Tibial nerve (tissue), 4 donors: ENCODE measurements at regions not wholly inside any gene's neighbourhood (a gene's known extent, or its start where the extent isn't known, plus 50 kb on each side); places are given as distances from the start of the nearest gene placed in this dataset.

ENCODE experiments used
- DNase-seq, 2 donors: peaks; one replicate each; pipeline ENCODE4 v3.0.0-alpha.2; 2019; ENCODE audit warnings: low spot score in 2 of 2
- H3K27ac ChIP-seq, 4 donors: fragments of 200-600 bp; sonication (generic) in 3 of 4; one replicate each; pipeline ENCODE4 v1.5.1; 2017 to 2019; ENCODE audit warnings: mild to moderate bottlenecking in 1 of 4
- H3K27me3 ChIP-seq, 2 donors: fragments of 200-600 bp; sonication (generic) in 1 of 2; one replicate each; pipeline versions ENCODE4 v1.5.1 to v1.6.0; 2017 to 2019
- H3K36me3 ChIP-seq, 3 donors: fragments of 200-600 bp; sonication (generic); one replicate each; pipeline ENCODE4 v1.5.1; 2018 to 2019
- H3K4me1 ChIP-seq, 4 donors: fragments of 200-600 bp; sonication (generic) in 3 of 4; one replicate each; pipeline ENCODE4 v1.5.1; 2017 to 2019
- H3K4me3 ChIP-seq, 4 donors: fragments of 200-600 bp; sonication (generic) in 3 of 4; one replicate each; pipeline ENCODE4 v1.5.1; 2017 to 2019; ENCODE audit warnings: mild to moderate bottlenecking in 1 of 4, moderate library complexity in 1 of 4
- H3K9me3 ChIP-seq, 4 donors: fragments of 200-600 bp; sonication (generic) in 3 of 4; one replicate each; pipeline ENCODE4 v1.5.1; 2017 to 2019
- CTCF ChIP-seq, 5 experiments: fragments of 200-600 bp in 3 of 5; fragments of 450-650 bp in 2 of 5; sonication (generic) in 3 of 5; IDR thresholded peaks; one replicate each; pipeline ENCODE4 v1.5.1; 2016 to 2019; ENCODE audit warnings: antibody characterized with exemption in 5 of 5, mild to moderate bottlenecking in 3 of 5, moderate library complexity in 2 of 5
- EP300 ChIP-seq, 2 donors: sonication (generic); formaldehyde crosslinking; IDR thresholded peaks; one replicate each; pipeline ENCODE4 v1.6.1; 2017; ENCODE audit warnings: antibody characterized with exemption in 2 of 2, mild to moderate bottlenecking in 1 of 2
- POLR2A ChIP-seq, 2 donors: fragments of 450-650 bp; IDR thresholded peaks; one replicate each; pipeline ENCODE4 v1.6.1; 2017; ENCODE audit warnings: antibody characterized with exemption in 2 of 2, mild to moderate bottlenecking in 2 of 2, moderate library complexity in 2 of 2
- WGBS, 2 donors: methylation state at CpG; one replicate each; pipeline ENCODE4 v1.1.5; 2018; 5-methylcytosine and 5-hydroxymethylcytosine counted together

GRCh38 chr16:65716737-65717700 is 595.2 kb upstream of the CDH11 start:
- no peak overlapping the region for H3K27ac ChIP-seq
- DNase-seq = no peak
- TF ChIP-seq POLR2A (IDR thresholded peaks at IDR 0.05) (no peak), EP300 (IDR thresholded peaks at IDR 0.05) (no peak), CTCF (IDR thresholded peaks at IDR 0.05) (no peak)
- no peaks in the 10 kb centered on the region for H3K36me3 ChIP-seq
- H3K9me3 ChIP-seq = no peaks in the 10 kb centered on the region
- 58% methylated on average over 8 of the region's 8 CpGs for WGBS, 2 donors
- H3K27me3 ChIP-seq = no peaks in the 10 kb centered on the region
- no peaks in the 10 kb centered on the region for H3K4me1 ChIP-seq
- no peak overlapping the region for H3K4me3 ChIP-seq

- no peaks in the 10 kb centered on the region for H3K9me3 ChIP-seq
- no peak overlapping the region for H3K27ac ChIP-seq
- H3K4me1 ChIP-seq = no peaks in the 10 kb centered on the region
- H3K4me3 ChIP-seq = no peak overlapping the region
- no peak for DNase-seq
- TF ChIP-seq CTCF (IDR thresholded peaks at IDR 0.05) (no peak), POLR2A (IDR thresholded peaks at IDR 0.05) (no peak), EP300 (IDR thresholded peaks at IDR 0.05) (no peak)
- whole genome bisulfite sequencing, 2 donors = 62 to 69% methylated on average over 7 of the region's 7 CpGs
- H3K36me3 ChIP-seq = no peaks in the 10 kb centered on the region
- no peaks in the 10 kb centered on the region for H3K27me3 ChIP-seq
These were observed 591.4 kb upstream of the CDH11 start for GRCh38 chr16:65713181-65713808.

- H3K9me3 ChIP-seq = no peaks in the 10 kb centered on the region
- no peak overlapping the region for H3K4me3 ChIP-seq
These were observed 588.2 kb upstream of the CDH11 start for GRCh38 chr16:65710107-65710506.

GRCh38 chr16:65704866-65705265 is 583.0 kb upstream of the CDH11 start:
- no peak overlapping the region for H3K27ac ChIP-seq
- no peaks in the 10 kb centered on the region for H3K4me1 ChIP-seq
- H3K9me3 ChIP-seq = no peaks in the 10 kb centered on the region
- DNase-seq = no peak
- no peak for TF ChIP-seq POLR2A (IDR thresholded peaks at IDR 0.05)
- TF ChIP-seq CTCF (IDR thresholded peaks at IDR 0.05) = no peak
- TF ChIP-seq EP300 (IDR thresholded peaks at IDR 0.05) = no peak
- no peaks in the 10 kb centered on the region for H3K36me3 ChIP-seq
- H3K4me3 ChIP-seq = no peak overlapping the region
- H3K27me3 ChIP-seq = no peaks in the 10 kb centered on the region

More at GRCh38 chr16:65710107-65710506, 588.2 kb upstream of the CDH11 start:
- Histone ChIP-seq H3K36me3 (no peaks in the 10 kb centered on the region), H3K27ac (no peak overlapping the region), H3K4me1 (no peaks in the 10 kb centered on the region), H3K27me3 (no peaks in the 10 kb centered on the region)
- TF ChIP-seq EP300 (IDR thresholded peaks at IDR 0.05) (no peak), CTCF (IDR thresholded peaks at IDR 0.05) (no peak), POLR2A (IDR thresholded peaks at IDR 0.05) (no peak)
- 64 to 73% methylated on average over 8 of the region's 8 CpGs for WGBS, 2 donors
- DNase-seq = no peak
